ENCODE measurements at regions not wholly inside any gene's neighbourhood (a gene's known extent, or its start where the extent isn't known, plus 50 kb on each side); places are given as distances from the start of the nearest gene placed in this dataset.

GRCh38 chr12:86724716-86725115 lies 468.5 kb upstream of the MGAT4C start:
- no peak overlapping the region for H3K27ac ChIP-seq (ENCODE audit: low read length)
- no peaks in the 10 kb centered on the region for H3K36me3 ChIP-seq (ENCODE audit: control insufficient read depth, insufficient read depth, low read length)
- no peaks in the 10 kb centered on the region for H3K27me3 ChIP-seq (ENCODE audit: control insufficient read depth, insufficient read depth, low read length)
- Mint-ChIP-seq H3K27ac (no peak overlapping the region), H3K4me3 (no peak overlapping the region), H3K4me1 (no peaks in the 10 kb centered on the region), H3K36me3 (no peaks in the 10 kb centered on the region), H3K27me3 (ENCODE audit: low read depth in 2 of 2) (no peaks in the 10 kb centered on the region), H3K9me3 (peaks cover 5 to 7% of the 10 kb centered on the region in 2 donors)
- H3K9me3 ChIP-seq (ENCODE audit: control insufficient read depth, insufficient read depth, low read length), result no peaks in the 10 kb centered on the region
- DNase-seq, result no peak
- no peak for ATAC-seq
- intact Hi-C loops (cut with micrococcal nuclease), result no loop called here
- no peak for TF ChIP-seq CTCF (IDR thresholded peaks at IDR 0.05)
- no peak overlapping the region for H3K4me3 ChIP-seq (ENCODE audit: low read length)
- WGBS (ENCODE audit: insufficient coverage), result no CpG with 5 or more reads among the region's 1 CpG
- H3K4me1 ChIP-seq (ENCODE audit: control insufficient read depth, insufficient read depth, low read length), result no peaks in the 10 kb centered on the region

GRCh38 chr12:86723326-86723725 lies 467.1 kb upstream of the MGAT4C start:
- DNase-seq (no peak), ATAC-seq (no peak)
- Histone ChIP-seq H3K9me3 (ENCODE audit: control insufficient read depth, insufficient read depth, low read length) (no peaks in the 10 kb centered on the region), H3K4me1 (ENCODE audit: control insufficient read depth, insufficient read depth, low read length) (no peaks in the 10 kb centered on the region), H3K4me3 (ENCODE audit: low read length) (no peak overlapping the region), H3K36me3 (ENCODE audit: control insufficient read depth, insufficient read depth, low read length) (no peaks in the 10 kb centered on the region), H3K27ac (ENCODE audit: low read length) (no peak overlapping the region), H3K27me3 (ENCODE audit: control insufficient read depth, insufficient read depth, low read length) (no peaks in the 10 kb centered on the region)
- WGBS (ENCODE audit: insufficient coverage), result 75% methylated on average over 2 of the region's 2 CpGs
- Mint-ChIP-seq H3K27me3 (ENCODE audit: low read depth in 2 of 2) (no peaks in the 10 kb centered on the region), H3K27ac (no peak overlapping the region), H3K4me3 (no peak overlapping the region), H3K9me3 (peaks cover 4 to 9% of the 10 kb centered on the region in 2 donors), H3K36me3 (no peaks in the 10 kb centered on the region), H3K4me1 (no peaks in the 10 kb centered on the region)
- intact Hi-C loops (cut with micrococcal nuclease), result no loop called here
- TF ChIP-seq CTCF (IDR thresholded peaks at IDR 0.05), result no peak

GRCh38 chr12:86721713-86722397 lies 465.7 kb upstream of the MGAT4C start:
- WGBS (ENCODE audit: insufficient coverage), result 79% methylated on average over 5 of the region's 5 CpGs
- intact Hi-C loops (cut with micrococcal nuclease), result no loop called here
- Mint-ChIP-seq H3K4me3 (no peak overlapping the region), H3K27ac (no peak overlapping the region), H3K4me1 (no peaks in the 10 kb centered on the region), H3K9me3 (peaks cover 4 to 7% of the 10 kb centered on the region in 2 donors), H3K36me3 (no peaks in the 10 kb centered on the region), H3K27me3 (ENCODE audit: low read depth in 2 of 2) (no peaks in the 10 kb centered on the region)
- Histone ChIP-seq H3K36me3 (ENCODE audit: control insufficient read depth, insufficient read depth, low read length) (no peaks in the 10 kb centered on the region), H3K4me3 (ENCODE audit: low read length) (no peak overlapping the region), H3K9me3 (ENCODE audit: control insufficient read depth, insufficient read depth, low read length) (no peaks in the 10 kb centered on the region), H3K27ac (ENCODE audit: low read length) (no peak overlapping the region), H3K27me3 (ENCODE audit: control insufficient read depth, insufficient read depth, low read length) (no peaks in the 10 kb centered on the region), H3K4me1 (ENCODE audit: control insufficient read depth, insufficient read depth, low read length) (no peaks in the 10 kb centered on the region)
- TF ChIP-seq CTCF (IDR thresholded peaks at IDR 0.05), result no peak
- no peak for DNase-seq
- no peak for ATAC-seq

- Histone ChIP-seq H3K4me3 (ENCODE audit: low read length) (no peak overlapping the region), H3K27me3 (ENCODE audit: control insufficient read depth, insufficient read depth, low read length) (no peaks in the 10 kb centered on the region), H3K9me3 (ENCODE audit: control insufficient read depth, insufficient read depth, low read length) (no peaks in the 10 kb centered on the region), H3K27ac (ENCODE audit: low read length) (no peak overlapping the region), H3K4me1 (ENCODE audit: control insufficient read depth, insufficient read depth, low read length) (no peaks in the 10 kb centered on the region), H3K36me3 (ENCODE audit: control insufficient read depth, insufficient read depth, low read length) (no peaks in the 10 kb centered on the region)
- no peak overlapping the region for H3K4me3 Mint-ChIP-seq
- DNase-seq (no peak), ATAC-seq (no peak)
- 80% methylated on average over 1 of the region's 1 CpG for WGBS (ENCODE audit: insufficient coverage)
- H3K9me3 Mint-ChIP-seq, result peaks cover 6 to 10% of the 10 kb centered on the region in 2 donors
- no peaks in the 10 kb centered on the region for H3K27me3 Mint-ChIP-seq (ENCODE audit: low read depth in 2 of 2)
- H3K36me3 Mint-ChIP-seq, result no peaks in the 10 kb centered on the region
- no peaks in the 10 kb centered on the region for H3K4me1 Mint-ChIP-seq
- no peak overlapping the region for H3K27ac Mint-ChIP-seq
- intact Hi-C loops (cut with micrococcal nuclease), result no loop called here
- TF ChIP-seq CTCF (IDR thresholded peaks at IDR 0.05), result no peak
Observed at GRCh38 chr12:86719381-86719780, 463.2 kb upstream of the MGAT4C start.
